ENCODE measurements at regions not wholly inside any gene's neighbourhood (a gene's known extent, or its start where the extent isn't known, plus 50 kb on each side); places are given as distances from the start of the nearest gene placed in this dataset.

GRCh38 chr5:171634511-171634910 is 151.1 kb upstream of the SMIM23 start:
- in situ Hi-C loops (cut with HindIII; ENCODE audit: low pct_ligation_motif_present, low pct_unique_long_range_greater_than_20kb, low sequenced_read_pairs) = no loop called here
- DNase-seq = no peak

DNA sequence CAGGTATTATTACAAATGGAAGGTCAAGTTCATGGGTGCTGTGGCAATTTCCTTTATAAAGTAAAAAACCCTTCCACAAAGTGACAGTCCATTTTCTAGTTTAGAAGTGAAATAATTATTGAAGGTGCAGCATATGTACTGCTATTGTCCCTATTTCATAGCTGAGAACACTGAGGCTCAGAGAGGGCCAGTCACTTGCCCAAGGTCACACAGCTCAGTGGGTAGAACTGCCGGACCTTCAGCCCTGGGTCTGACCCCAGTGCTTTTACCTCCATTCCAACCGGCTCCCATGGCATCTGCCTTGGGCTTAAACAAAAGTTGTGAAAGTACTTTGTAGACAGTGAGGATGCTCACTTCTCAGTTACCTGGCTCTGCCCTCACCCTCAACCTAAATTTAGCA is 150.6 kb upstream of the SMIM23 start:
- in situ Hi-C loops (cut with HindIII; ENCODE audit: low pct_ligation_motif_present, low pct_unique_long_range_greater_than_20kb, low sequenced_read_pairs) = no loop called here
- DNase-seq = no peak

GRCh38 chr5:171635561-171636245 is 149.9 kb upstream of the SMIM23 start:
- in situ Hi-C loops (cut with HindIII; ENCODE audit: low pct_ligation_motif_present, low pct_unique_long_range_greater_than_20kb, low sequenced_read_pairs) = no loop called here

DNA sequence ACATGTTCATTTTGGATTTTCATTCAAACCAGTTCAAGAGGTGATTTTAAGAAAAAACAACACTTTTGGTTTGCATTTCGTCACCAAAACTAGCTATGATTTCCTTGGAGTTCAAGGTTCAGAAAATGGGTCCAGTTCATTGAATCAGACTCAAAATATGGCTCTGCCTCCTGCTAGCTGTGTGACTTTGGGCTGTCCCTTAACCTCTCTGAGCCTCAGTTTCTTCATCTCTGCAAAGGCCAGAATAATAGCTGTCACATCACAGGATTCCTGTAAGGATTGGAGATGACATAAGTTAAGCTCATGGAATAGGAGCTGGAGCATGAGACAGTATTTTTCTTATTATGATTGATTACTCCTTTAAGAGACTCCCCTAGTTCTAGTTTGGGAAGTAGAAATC is 147.8 kb upstream of the SMIM23 start:
- in situ Hi-C loops (cut with HindIII; ENCODE audit: low pct_ligation_motif_present, low pct_unique_long_range_greater_than_20kb, low sequenced_read_pairs) = no loop called here
- DNase-seq = no peak

More at GRCh38 chr5:171635561-171636245, 149.9 kb upstream of the SMIM23 start:
- no peak for DNase-seq

DNA sequence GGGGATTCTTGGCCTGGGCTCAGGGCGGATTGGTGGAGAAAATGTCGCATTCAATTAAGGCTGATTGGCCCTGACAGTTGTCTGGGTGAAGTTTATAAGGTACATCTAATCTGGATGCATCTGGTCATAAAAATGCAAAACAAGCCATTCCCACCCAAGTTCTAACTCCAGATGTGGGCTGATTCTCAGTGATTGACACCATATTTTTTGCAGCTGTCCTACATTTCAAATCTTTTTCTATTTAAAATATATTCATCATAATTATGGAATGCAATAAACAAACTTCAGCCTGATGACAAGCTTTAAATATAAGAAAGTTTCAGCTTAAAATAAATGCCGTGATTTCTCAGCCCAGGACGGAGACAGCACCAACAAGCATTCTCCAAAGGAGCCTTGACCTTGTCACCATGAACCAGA is 146.4 kb upstream of the SMIM23 start:
- in situ Hi-C loops (cut with HindIII; ENCODE audit: low pct_ligation_motif_present, low pct_unique_long_range_greater_than_20kb, low sequenced_read_pairs) = no loop called here
- no peak for DNase-seq

DNA sequence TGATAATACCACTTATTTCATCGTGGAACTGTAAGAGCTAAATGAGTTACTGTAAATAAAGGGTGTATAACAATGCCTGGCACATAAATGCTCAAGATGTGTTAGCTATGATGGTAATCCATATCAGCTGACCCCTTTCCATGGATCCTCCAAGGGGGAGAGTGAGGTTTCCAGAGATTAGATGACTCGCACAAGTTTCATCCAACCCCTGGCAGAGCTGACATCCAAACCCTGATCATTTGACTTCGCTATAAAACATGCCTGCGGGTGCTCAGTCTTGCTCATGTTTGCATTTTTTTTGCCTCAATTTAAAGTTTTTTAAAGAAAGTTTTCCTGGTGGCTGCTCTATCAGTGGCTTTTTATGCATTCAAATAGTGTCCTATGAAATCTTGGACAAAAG is 145.7 kb upstream of the SMIM23 start:
- no peak for DNase-seq
- in situ Hi-C loops (cut with HindIII; ENCODE audit: low pct_ligation_motif_present, low pct_unique_long_range_greater_than_20kb, low sequenced_read_pairs) = no loop called here

GRCh38 chr5:171640480-171640879 is 145.1 kb upstream of the SMIM23 start:
- in situ Hi-C loops (cut with HindIII; ENCODE audit: low pct_ligation_motif_present, low pct_unique_long_range_greater_than_20kb, low sequenced_read_pairs) = no loop called here
- no peak for DNase-seq

- no peak for DNase-seq
- in situ Hi-C loops (cut with HindIII; ENCODE audit: low pct_ligation_motif_present, low pct_unique_long_range_greater_than_20kb, low sequenced_read_pairs) = no loop called here
Measured at GRCh38 chr5:171641891-171642290, 143.7 kb upstream of the SMIM23 start.

DNA sequence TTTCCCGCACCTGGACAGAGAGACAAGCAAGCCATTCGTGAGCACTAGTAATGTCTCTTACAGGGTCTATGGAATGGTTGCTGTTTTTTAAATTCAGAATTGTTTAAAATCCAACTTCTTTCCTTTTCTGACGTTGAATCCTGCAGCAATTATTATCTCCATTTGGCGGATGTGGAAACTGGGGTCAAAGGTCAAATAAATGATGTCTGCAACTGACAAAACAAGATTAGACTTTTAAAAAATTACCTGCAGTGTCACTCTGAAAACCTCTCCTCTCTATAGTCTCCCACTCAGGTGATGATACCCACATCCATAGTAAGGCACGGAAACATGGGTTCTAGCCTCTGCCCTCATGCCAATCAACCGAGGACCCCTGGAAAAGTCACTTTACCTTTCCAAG is 142.7 kb upstream of the SMIM23 start:
- in situ Hi-C loops (cut with HindIII; ENCODE audit: low pct_ligation_motif_present, low pct_unique_long_range_greater_than_20kb, low sequenced_read_pairs) = no loop called here
- no peak for DNase-seq

GRCh38 chr5:171644536-171644935 is 141.1 kb upstream of the SMIM23 start:
- in situ Hi-C loops (cut with HindIII; ENCODE audit: low pct_ligation_motif_present, low pct_unique_long_range_greater_than_20kb, low sequenced_read_pairs) = no loop called here
- no peak for DNase-seq

- in situ Hi-C loops (cut with HindIII; ENCODE audit: low pct_ligation_motif_present, low pct_unique_long_range_greater_than_20kb, low sequenced_read_pairs) = no loop called here
- DNase-seq = no peak
Measured at GRCh38 chr5:171646102-171647042, 139.2 kb upstream of the SMIM23 start.

GRCh38 chr5:171647043-171647903 is 138.3 kb upstream of the SMIM23 start:
- peak; percentile 69 for DNase-seq
- in situ Hi-C loops (cut with HindIII; ENCODE audit: low pct_ligation_motif_present, low pct_unique_long_range_greater_than_20kb, low sequenced_read_pairs) = no loop called here

DNA sequence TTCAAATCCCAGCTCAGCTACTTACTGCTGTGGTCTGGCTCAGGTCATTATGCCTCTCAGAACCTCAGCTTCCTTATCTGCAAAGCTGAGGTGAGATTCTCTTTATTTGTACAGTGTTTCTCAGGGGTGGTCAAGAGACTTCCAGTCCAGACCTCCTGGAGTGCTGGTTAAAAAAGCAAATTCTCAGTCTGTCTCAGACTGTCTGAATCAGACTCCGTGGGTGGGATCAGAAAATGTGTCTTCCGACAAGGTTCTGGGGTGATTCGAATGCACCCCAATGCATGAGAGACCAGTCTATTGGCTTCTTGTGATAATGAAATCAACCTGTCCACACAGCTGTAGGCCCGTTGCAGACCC is 137.7 kb upstream of the SMIM23 start:
- in situ Hi-C loops (cut with HindIII; ENCODE audit: low pct_ligation_motif_present, low pct_unique_long_range_greater_than_20kb, low sequenced_read_pairs) = no loop called here
- no peak for DNase-seq

DNA sequence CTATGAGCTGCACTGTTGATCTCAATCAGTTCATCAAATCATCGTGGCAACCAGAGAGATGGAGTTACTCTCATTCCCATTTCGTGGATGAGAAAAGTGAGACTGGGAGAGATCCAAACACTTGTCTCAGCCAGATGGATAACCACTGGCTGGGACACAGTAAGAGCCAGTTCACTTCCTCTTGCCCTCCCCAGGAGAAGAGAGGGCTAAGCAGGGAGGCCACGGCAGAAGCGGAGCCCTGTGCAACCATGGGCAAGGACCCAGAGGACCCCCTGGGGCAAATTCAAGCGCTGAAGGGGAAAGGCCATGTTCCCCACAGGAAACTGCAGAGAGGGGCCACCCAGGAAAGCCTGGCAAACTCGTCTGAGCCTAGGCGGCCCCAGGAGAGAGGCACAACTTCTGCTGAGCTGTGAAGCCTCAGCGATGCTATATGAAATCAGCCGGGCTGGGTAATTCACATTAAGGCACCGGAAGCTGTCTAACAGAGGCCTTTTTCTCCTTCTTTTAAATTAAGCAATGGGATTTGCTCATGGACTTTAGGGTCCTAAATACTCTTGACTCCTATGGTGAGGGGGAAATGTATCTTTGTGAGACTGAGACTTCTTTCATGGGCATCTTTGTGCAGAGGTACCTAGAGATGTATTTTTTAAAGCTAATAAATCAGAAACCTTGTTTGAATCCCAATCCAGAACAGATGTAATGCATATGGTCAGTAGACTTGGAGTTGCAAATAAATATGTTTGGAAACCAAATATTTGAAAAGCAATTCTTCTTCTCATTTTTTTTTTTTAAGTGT is 137.1 kb upstream of the SMIM23 start:
- in situ Hi-C loops (cut with HindIII; ENCODE audit: low pct_ligation_motif_present, low pct_unique_long_range_greater_than_20kb, low sequenced_read_pairs) = no loop called here

DNA sequence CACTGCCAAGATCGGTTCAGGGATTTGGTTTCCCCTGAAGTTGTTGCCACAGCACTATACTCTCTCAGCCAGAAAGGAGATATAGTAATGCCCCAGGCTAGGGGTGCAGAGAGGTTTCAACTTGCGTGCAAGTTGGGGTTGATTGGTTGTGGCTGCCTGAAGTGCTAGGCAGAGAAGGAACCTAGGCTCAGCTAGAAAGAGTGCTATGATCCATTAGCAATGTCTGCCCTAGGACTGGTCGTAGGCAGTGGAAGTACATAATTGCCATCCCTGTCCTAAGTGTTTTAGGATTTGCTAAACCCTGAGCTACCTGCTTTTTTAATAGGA is 136.6 kb upstream of the SMIM23 start:
- in situ Hi-C loops (cut with HindIII; ENCODE audit: low pct_ligation_motif_present, low pct_unique_long_range_greater_than_20kb, low sequenced_read_pairs) = no loop called here
- DNase-seq = no peak

More for the DNA sequence above, 137.1 kb upstream of the SMIM23 start:
- no peak for DNase-seq

DNA sequence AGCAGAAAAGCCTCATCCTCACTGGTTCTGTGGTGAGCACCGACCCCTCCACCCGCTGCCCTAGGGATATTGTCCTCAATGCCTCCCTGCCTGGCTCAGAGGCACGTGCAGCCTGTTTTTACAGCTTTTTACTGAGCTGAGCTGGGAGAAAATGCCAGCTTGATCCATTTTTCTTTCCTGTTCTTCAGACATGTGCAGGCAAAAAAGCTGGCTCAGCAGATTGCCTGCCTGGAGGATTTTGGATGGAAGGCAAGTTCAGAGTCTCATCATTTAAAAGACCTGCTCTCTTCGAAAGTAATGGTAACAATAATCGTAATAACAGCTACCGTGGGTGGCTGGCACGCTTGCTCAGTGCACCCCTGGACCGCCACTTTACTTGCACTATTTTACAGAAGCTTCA is 135.0 kb upstream of the SMIM23 start:
- no peak for DNase-seq
- in situ Hi-C loops (cut with HindIII; ENCODE audit: low pct_ligation_motif_present, low pct_unique_long_range_greater_than_20kb, low sequenced_read_pairs) = no loop called here

DNA sequence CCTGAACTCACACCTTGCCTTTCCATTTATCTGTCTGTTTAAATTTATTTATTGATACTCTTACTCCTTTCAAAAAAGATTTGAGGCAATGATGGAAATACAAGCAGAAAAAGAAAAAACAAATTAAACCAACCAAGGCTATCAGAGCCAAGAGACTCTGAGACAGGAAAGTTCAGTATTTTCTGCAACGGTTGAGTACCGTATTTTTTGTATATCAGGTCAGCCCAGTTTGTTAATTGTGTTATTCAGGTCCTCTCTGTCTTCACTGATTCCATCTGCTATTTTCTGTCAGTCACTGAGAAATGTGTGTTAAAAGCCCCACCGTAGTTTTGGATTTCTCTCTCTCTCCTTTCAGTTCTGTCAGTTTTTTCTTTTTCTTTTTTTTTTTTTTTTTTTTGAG is 134.5 kb upstream of the SMIM23 start:
- in situ Hi-C loops (cut with HindIII; ENCODE audit: low pct_ligation_motif_present, low pct_unique_long_range_greater_than_20kb, low sequenced_read_pairs) = no loop called here
- DNase-seq = no peak

GRCh38 chr5:171654881-171655280 is 130.7 kb upstream of the SMIM23 start:
- DNase-seq = no peak
- in situ Hi-C loops (cut with HindIII; ENCODE audit: low pct_ligation_motif_present, low pct_unique_long_range_greater_than_20kb, low sequenced_read_pairs) = no loop called here
